ENCODE measurements at regions not wholly inside any gene's neighbourhood (a gene's known extent, or its start where the extent isn't known, plus 50 kb on each side); places are given as distances from the start of the nearest gene placed in this dataset.
A peak's percentile ranks its signal among the peaks of the same experiment; 100 is the strongest.
"Not testable (repeated sequence)": the region's sequence is repeated elsewhere in the genome, so short reads cannot be mapped to it uniquely, and the experiment has no call there.

GRCh38 chr18:9015689-9016088 is 86.8 kb upstream of the NDUFV2 start:
- no peak for DNase-seq (ENCODE audit: low read depth in 2 of 2)

GRCh38 chr18:9016633-9017166 is 85.8 kb upstream of the NDUFV2 start:
- no peak for DNase-seq (ENCODE audit: low read depth in 2 of 2)

- DNase-seq (ENCODE audit: low read depth in 2 of 2) = peak; percentile 78 to 82
Measured at GRCh38 chr18:9017167-9017904, 85.2 kb upstream of the NDUFV2 start.

GRCh38 chr18:9017905-9018227 is 84.6 kb upstream of the NDUFV2 start:
- peak in 1 of 2 experiments; percentile 17 for DNase-seq (ENCODE audit: low read depth in 2 of 2)

- DNase-seq (ENCODE audit: low read depth in 2 of 2) = no peak
Measured at GRCh38 chr18:9019135-9019534, 83.4 kb upstream of the NDUFV2 start.

GRCh38 chr18:9020221-9020620 is 82.3 kb upstream of the NDUFV2 start:
- no peak for DNase-seq (ENCODE audit: low read depth in 2 of 2)

GRCh38 chr18:9021458-9021857 is 81.0 kb upstream of the NDUFV2 start:
- DNase-seq (ENCODE audit: low read depth in 2 of 2) = no peak

- DNase-seq (ENCODE audit: low read depth in 2 of 2) = no peak
Measured at GRCh38 chr18:9022397-9023155, 79.9 kb upstream of the NDUFV2 start.

GRCh38 chr18:9024031-9024646 is 78.4 kb upstream of the NDUFV2 start:
- not testable (repeated sequence) for DNase-seq (ENCODE audit: low read depth in 2 of 2)

- DNase-seq (ENCODE audit: low read depth in 2 of 2) = peak; percentile 28 to 30
Measured at GRCh38 chr18:9025091-9025838, 77.2 kb upstream of the NDUFV2 start.

- no peak for DNase-seq (ENCODE audit: low read depth in 2 of 2)
Measured at GRCh38 chr18:9029131-9029530, 73.4 kb upstream of the NDUFV2 start.

GRCh38 chr18:9032519-9032918 is 70.0 kb upstream of the NDUFV2 start:
- DNase-seq (ENCODE audit: low read depth in 2 of 2) = no peak

GRCh38 chr18:9038277-9038871 is 64.1 kb upstream of the NDUFV2 start:
- no peak for DNase-seq (ENCODE audit: low read depth in 2 of 2)

GRCh38 chr18:9039441-9040071 is 62.9 kb upstream of the NDUFV2 start:
- no peak for DNase-seq (ENCODE audit: low read depth in 2 of 2)

GRCh38 chr18:9042766-9043481 is 59.6 kb upstream of the NDUFV2 start:
- no peak for DNase-seq (ENCODE audit: low read depth in 2 of 2)

GRCh38 chr18:9043581-9043980 is 58.9 kb upstream of the NDUFV2 start:
- DNase-seq (ENCODE audit: low read depth in 2 of 2) = no peak

GRCh38 chr18:9047715-9048114 is 54.8 kb upstream of the NDUFV2 start:
- no peak for DNase-seq (ENCODE audit: low read depth in 2 of 2)

GRCh38 chr18:9048236-9048635 is 54.3 kb upstream of the NDUFV2 start:
- no peak for DNase-seq (ENCODE audit: low read depth in 2 of 2)

GRCh38 chr18:9048808-9049494 is 53.5 kb upstream of the NDUFV2 start:
- no peak for DNase-seq (ENCODE audit: low read depth in 2 of 2)

- DNase-seq (ENCODE audit: low read depth in 2 of 2) = no peak
Measured at GRCh38 chr18:9049495-9049809, 53.0 kb upstream of the NDUFV2 start.

All from fibroblast of skin of left quadriceps (primary cell).